Central memory CD4-positive, alpha-beta T cell (primary cell): ENCODE measurements at regions not wholly inside any gene's neighbourhood (a gene's known extent, or its start where the extent isn't known, plus 50 kb on each side); places are given as distances from the start of the nearest gene placed in this dataset.

Experiments
- DNase-seq: peaks from one replicate; pipeline ENCODE4 v3.0.0; 2022

DNA sequence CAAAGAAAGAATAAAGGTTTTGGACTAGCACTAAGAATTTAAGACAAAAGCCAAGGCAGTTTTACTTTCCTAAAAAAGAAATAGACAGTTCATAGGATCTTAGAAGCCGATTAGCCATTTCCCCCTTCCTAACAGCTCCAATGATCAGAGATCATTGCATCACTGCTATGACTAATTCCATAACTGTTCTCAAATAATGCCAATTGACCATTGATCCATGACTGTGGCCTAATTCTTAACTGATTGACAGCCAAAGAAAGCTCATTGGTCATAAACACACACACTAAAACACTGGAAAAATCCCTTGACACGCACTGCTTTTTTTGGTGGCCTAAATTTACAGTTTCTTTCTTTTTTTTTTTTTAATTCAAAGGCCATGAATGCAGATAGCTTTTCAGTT is 345.0 kb upstream of the ACVR2A start:
- no peak for DNase-seq

GRCh38 chr2:147495734-147496133 is 349.1 kb upstream of the ACVR2A start:
- DNase-seq: no peak

DNA sequence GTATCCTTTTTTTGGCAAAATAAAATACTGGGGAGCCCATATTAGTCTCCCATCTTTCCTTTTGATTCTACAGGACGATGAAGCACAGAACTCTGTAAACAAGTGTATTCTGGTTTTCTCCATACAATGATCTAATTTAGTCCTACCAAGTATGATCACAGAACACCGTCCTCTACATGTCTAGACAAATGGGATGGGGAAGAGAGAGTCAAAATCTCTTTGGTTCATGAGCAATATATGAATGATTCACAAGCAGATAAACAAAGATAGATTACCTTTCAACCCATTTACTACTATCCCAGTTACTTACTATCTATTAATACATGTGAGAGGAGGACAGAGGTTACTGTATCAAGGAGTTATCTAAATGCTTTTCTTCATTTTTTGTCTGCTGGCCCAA is 352.4 kb upstream of the ACVR2A start:
- no peak for DNase-seq

DNA sequence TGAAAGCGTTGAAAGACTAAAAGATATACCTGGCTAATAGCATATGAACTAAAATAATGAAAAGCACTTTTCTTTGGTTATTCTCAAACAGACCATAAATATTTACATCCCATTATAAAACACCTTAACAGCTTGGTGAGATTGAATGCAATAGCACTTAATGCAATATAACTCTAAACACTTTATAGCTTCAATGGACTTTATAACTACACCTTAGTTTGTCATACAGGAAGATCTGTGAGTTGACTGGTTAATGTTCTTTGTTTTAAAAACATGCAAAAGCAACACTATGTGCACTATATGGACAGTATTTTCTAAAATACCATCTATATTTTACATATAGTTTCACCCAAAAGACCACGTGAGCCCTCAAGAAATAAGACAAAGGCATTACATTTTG is 353.3 kb upstream of the ACVR2A start:
- DNase-seq: no peak

DNA sequence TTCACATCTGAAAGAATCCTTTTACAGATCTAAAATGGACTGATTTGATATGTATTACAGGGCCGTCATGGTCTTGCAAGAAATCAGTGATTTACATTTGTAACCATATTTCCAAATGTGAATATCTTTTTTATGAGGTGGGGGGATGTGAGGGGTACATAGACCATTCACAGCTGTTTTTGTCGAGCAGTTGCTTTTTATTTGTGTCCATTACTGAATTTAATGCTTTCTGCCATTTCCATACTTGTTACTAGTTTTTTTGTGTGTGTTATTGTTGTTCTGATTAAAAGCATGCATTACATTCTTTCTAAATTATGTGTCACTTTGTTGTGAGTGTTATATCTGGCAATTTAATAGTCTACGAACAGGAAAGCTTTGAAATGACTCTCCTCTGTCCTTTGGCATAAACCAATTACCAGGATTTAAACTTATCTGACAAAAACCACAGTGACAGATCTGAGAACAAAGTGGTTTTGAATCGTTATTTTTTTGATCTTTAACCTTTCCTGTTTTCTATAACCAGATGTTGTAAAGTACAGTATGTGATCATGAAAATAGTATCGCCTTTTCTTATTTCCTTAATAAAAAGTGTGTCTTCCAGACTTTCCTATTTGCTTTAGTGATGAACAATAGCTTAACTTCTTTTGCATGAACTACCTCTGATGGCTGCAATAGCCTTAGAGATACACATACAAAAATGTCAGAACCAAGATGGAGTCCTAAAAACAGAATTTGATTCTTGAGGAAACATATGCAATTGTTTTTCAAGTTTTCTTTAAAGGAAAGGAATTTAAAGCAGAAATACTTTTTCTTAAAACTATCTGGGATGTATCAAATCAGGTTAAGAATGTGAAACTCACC is 354.2 kb upstream of the ACVR2A start:
- DNase-seq: peak; percentile 19

GRCh38 chr2:147488472-147488871 is 356.4 kb upstream of the ACVR2A start:
- DNase-seq: no peak

- DNase-seq: no peak
Measured at GRCh38 chr2:147487978-147488289, 356.9 kb upstream of the ACVR2A start.

GRCh38 chr2:147487286-147487977 is 357.4 kb upstream of the ACVR2A start:
- no peak for DNase-seq

DNA sequence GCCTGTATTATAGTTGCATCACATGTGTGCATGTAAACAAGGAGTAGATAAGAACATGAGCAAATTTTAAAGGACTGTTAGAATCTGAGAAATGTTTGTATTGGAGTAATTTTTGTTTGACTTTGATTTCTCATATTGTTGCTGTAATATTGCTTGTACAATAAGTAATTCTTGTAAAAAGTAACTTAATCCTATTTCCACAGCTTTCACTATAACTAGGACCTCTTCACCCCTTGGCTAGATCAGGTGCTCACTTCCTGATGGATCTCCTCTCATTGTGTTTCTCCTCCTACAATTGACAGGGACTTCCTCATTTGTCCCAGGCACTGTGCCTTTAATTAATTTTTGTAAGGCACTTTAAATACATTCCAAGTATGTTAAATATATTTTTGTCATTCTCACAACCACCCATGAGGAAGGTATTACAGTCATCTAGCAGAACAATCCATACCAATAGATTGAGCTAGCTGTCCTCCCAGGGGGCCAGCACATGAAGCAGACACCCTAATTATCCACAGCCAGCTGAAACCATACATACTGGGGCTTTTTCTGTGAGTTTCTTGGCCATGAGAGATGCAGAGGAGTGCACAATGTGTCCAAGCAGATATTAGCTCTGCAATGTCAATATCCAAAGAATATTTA is 359.5 kb upstream of the ACVR2A start:
- no peak for DNase-seq

- no peak for DNase-seq
Measured at GRCh38 chr2:147483911-147484310, 360.9 kb upstream of the ACVR2A start.

GRCh38 chr2:147482916-147483669 is 361.7 kb upstream of the ACVR2A start:
- no peak for DNase-seq

- no peak for DNase-seq
Measured at GRCh38 chr2:147482111-147482895, 362.5 kb upstream of the ACVR2A start.

GRCh38 chr2:147479358-147479757 is 365.5 kb upstream of the ACVR2A start:
- no peak for DNase-seq

DNA sequence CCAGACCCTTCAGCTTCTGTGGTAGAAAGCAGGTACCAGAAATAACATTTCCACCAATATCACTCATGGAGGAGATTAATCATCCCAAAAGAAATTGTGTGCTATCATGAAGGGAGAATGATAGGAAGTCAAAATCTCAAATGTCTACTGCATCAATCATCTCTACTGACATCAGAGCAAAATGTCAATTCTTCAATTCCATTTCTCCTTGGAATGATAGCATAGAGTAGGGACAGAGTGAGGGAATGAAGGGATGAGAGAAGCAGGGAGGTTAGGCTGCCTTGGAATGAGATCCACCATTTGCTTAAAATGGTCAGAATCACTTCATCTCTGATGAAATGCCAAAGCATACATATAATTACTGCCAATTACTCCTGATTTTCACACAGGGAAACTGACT is 371.8 kb upstream of the ACVR2A start:
- DNase-seq: no peak

- DNase-seq: no peak
Measured at GRCh38 chr2:147471126-147471525, 373.7 kb upstream of the ACVR2A start.

- no peak for DNase-seq
Measured at GRCh38 chr2:147469471-147469870, 375.4 kb upstream of the ACVR2A start.

DNA sequence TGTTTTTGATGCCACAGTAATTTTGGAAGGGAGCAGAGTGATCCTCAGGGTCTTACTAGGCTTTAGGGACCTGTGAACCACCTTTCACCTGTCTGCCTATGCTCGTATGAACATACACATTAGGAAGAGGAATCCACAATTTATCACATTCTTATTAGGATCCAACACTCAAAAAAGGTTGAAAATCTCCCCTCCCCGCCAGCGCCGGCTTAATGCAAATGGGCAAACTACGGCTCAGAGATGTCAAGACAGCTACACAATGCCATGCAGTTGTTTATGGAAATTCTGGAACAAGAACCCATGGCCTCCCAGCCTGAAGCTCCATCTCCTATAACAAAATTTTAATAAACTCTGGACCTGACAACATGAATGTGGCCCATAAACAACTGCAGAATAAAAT is 375.9 kb upstream of the ACVR2A start:
- no peak for DNase-seq

DNA sequence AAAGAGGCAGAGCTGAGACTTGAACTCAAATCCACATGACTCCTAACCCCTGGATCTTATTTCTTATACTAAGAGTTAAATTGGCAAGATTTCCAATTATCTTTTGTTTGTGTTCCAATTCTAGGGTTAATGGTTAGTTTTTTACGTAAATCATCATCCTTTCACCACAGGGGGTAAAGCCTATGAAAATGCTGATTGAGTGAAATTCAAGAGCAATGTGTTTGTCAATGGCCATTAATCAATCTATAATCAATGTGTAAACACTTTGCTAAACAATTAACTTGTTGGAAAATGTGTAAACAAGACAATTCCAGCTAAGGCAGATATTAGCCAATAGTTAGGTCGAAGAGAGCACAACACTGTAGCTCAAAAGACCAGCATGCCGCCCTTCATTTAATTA is 376.5 kb upstream of the ACVR2A start:
- DNase-seq: no peak

- no peak for DNase-seq
Measured at GRCh38 chr2:147467441-147467840, 377.4 kb upstream of the ACVR2A start.

- DNase-seq: no peak
Measured at GRCh38 chr2:147464737-147465357, 380.0 kb upstream of the ACVR2A start.

DNA sequence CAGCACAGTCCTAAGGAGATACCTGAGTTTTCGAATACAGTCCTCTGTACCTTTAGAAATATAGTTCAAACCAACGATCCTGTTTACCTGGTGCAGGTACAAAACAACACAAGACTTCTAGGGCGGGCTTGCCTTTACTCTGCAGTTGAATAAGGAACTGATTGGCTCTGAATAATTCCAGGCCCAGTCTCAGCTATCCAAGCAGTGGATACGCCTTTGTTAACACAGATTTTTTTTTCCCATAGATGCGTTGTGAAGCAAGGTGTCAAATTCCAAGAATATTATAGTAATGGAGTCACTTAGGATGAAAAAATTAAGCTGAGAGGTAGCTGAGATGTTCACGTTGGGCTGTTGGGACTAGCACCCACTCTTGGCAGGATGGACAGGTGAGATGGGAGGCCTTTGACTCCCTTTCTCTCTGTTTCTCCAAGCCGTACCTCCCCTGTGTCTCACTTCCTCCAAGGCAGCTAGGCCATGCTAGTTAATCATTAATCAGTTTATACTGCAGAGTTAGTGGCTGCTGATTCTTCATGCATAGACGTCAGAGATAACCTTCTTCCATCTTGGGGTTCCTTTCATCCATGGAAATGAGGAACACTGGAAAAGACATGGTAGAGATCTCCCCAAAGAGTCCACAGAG is 380.8 kb upstream of the ACVR2A start:
- no peak for DNase-seq
